OCI-LY7 (cell line): ENCODE measurements at regions not wholly inside any gene's neighbourhood (a gene's known extent, or its start where the extent isn't known, plus 50 kb on each side); places are given as distances from the start of the nearest gene placed in this dataset.

Experiments
- BruUV-seq: library from RNA; stranded (reverse); fragments of 400-500 nt; replicated peaks from 2 replicates; lab custom pipeline; 2021; lab: Mats Ljungman, UMichigan
- CTCF ChIA-PET: fragments of 300-600 bp; sonication (Branson Sonifier 250); formaldehyde crosslinking; loops from one replicate; lab custom pipeline; 2022; ENCODE audit warnings: antibody characterized with exemption; ENCODE audit not compliant: unreplicated experiment; lab: Charles Lee
- POLR2A ChIA-PET: fragments of 300-600 bp; sonication (Branson Sonifier 250); formaldehyde crosslinking; loops from one replicate; lab custom pipeline; 2022; ENCODE audit warnings: antibody characterized with exemption; lab: Charles Lee
- DNase-seq: peaks from one replicate; pipeline ENCODE4 v3.0.0-alpha.2; 2015; ENCODE audit warnings: low spot score
- H2AFZ ChIP-seq: fragments of 200-600 bp; sonication (generic), shearing (Covaris generic); 2 replicates; pipeline ENCODE4 v1.6.1; 2014; ENCODE audit warnings: mild to moderate bottlenecking, antibody characterized with exemption, low read length, moderate library complexity
- H3K27ac ChIP-seq: fragments of 200-600 bp; sonication (generic); 2 replicates; pipeline ENCODE4 v1.5.1; 2014; ENCODE audit warnings: mixed run types, low read depth, mild to moderate bottlenecking, moderate library complexity, low read length, inconsistent platforms; ENCODE audit not compliant: poor library complexity, severe bottlenecking
- H3K36me3 ChIP-seq: fragments of 200-600 bp; sonication (generic); 2 replicates; pipeline ENCODE4 v1.6.1; 2014; ENCODE audit warnings: mild to moderate bottlenecking, antibody characterized with exemption, low read length, moderate library complexity, mixed read lengths; ENCODE audit not compliant: insufficient read depth
- H3K4me1 ChIP-seq: fragments of 200-600 bp; sonication (generic); 2 replicates; pipeline ENCODE4 v1.5.1; 2014; ENCODE audit warnings: mild to moderate bottlenecking, low read length; ENCODE audit not compliant: insufficient read depth, poor library complexity, severe bottlenecking
- H3K4me2 ChIP-seq: fragments of 200-600 bp; sonication (generic); 2 replicates; pipeline ENCODE4 v1.6.1; 2014; ENCODE audit warnings: mild to moderate bottlenecking, low read length
- H3K4me3 ChIP-seq: fragments of 200-600 bp; sonication (generic); 2 replicates; pipeline ENCODE4 v1.5.1; 2014; ENCODE audit warnings: mild to moderate bottlenecking, low read depth, low read length; ENCODE audit not compliant: poor library complexity, severe bottlenecking
- H3K79me2 ChIP-seq: fragments of 200-600 bp; sonication (generic); 2 replicates; pipeline ENCODE4 v1.6.1; 2016; ENCODE audit warnings: low read depth, mild to moderate bottlenecking, low read length, moderate library complexity, mixed read lengths; ENCODE audit not compliant: insufficient read depth
- H3K9me2 ChIP-seq: fragments of 200-600 bp; sonication (generic); 2 replicates; pipeline ENCODE4 v1.6.1; 2016; ENCODE audit warnings: mild to moderate bottlenecking, low read length, mixed read lengths; ENCODE audit not compliant: insufficient read depth
- H3K9me3 ChIP-seq: fragments of 200-600 bp; sonication (generic); 2 replicates; pipeline ENCODE4 v1.6.1; 2014; ENCODE audit warnings: mild to moderate bottlenecking, mixed run types, low read length, mixed read lengths
- H4K20me1 ChIP-seq: fragments of 200-600 bp; sonication (generic); 2 replicates; pipeline ENCODE4 v1.6.1; 2014; ENCODE audit warnings: mild to moderate bottlenecking, antibody characterized with exemption, low read length, moderate library complexity, mixed read lengths; ENCODE audit not compliant: insufficient read depth
- CTCF ChIP-seq: fragments of 200-600 bp; sonication (generic); conservative IDR thresholded peaks from 2 replicates; pipeline ENCODE4 v1.5.1; 2014; ENCODE audit warnings: mild to moderate bottlenecking, antibody characterized with exemption, low read length, moderate library complexity, mixed read lengths
- EZH2phosphoT487 ChIP-seq: fragments of 200-600 bp; sonication (generic); IDR thresholded peaks from 2 replicates; pipeline ENCODE4 v1.6.1; 2018; ENCODE audit warnings: low read depth, borderline replicate concordance, mild to moderate bottlenecking, mixed run types, antibody characterized with exemption, low read length, moderate library complexity, mixed read lengths
- intact Hi-C: fragments of 100-400 bp; cut with micrococcal nuclease; formaldehyde crosslinking; loops from one replicate; pipeline ENCODE4 v1.10.0; 2022; ENCODE audit not compliant: unreplicated experiment

GRCh38 chr9:126061575-126061974 lies 265.1 kb upstream of the MVB12B start:
- Histone ChIP-seq H3K4me2 (no peak overlapping the region), H3K79me2 (no peaks in the 10 kb centered on the region), H3K36me3 (no peaks in the 10 kb centered on the region), H3K9me2 (no peaks in the 10 kb centered on the region), H2AFZ (no peak overlapping the region), H3K4me1 (no peaks in the 10 kb centered on the region), H3K27ac (no peak overlapping the region), H3K4me3 (no peak overlapping the region), H4K20me1 (no peaks in the 10 kb centered on the region), H3K9me3 (no peaks in the 10 kb centered on the region)
- intact Hi-C loops: no loop called here
- ChIA-PET CTCF (no interaction called here), POLR2A (no interaction called here)
- TF ChIP-seq CTCF (no peak), EZH2phosphoT487 (no peak)
- no TSS peak for BruUV-seq
- no peak for DNase-seq

GRCh38 chr9:126062158-126062886 lies 264.3 kb upstream of the MVB12B start:
- no peaks in the 10 kb centered on the region for H3K36me3 ChIP-seq
- no peak for TF ChIP-seq EZH2phosphoT487
- intact Hi-C loops: no loop called here
- H2AFZ ChIP-seq: no peak overlapping the region
- no peaks in the 10 kb centered on the region for H3K4me1 ChIP-seq
- H3K79me2 ChIP-seq: no peaks in the 10 kb centered on the region
- no peak overlapping the region for H3K4me3 ChIP-seq
- H3K9me2 ChIP-seq: no peaks in the 10 kb centered on the region
- DNase-seq: no peak
- no peaks in the 10 kb centered on the region for H3K9me3 ChIP-seq
- no peak overlapping the region for H3K27ac ChIP-seq
- ChIA-PET CTCF (no interaction called here), POLR2A (no interaction called here)
- H4K20me1 ChIP-seq: no peaks in the 10 kb centered on the region
- H3K4me2 ChIP-seq: no peak overlapping the region
- BruUV-seq: no TSS peak

- no peaks in the 10 kb centered on the region for H3K9me3 ChIP-seq
- no peaks in the 10 kb centered on the region for H3K9me2 ChIP-seq
- no peak overlapping the region for H3K4me2 ChIP-seq
- H3K4me1 ChIP-seq: no peaks in the 10 kb centered on the region
- CTCF ChIA-PET: no interaction called here
- TF ChIP-seq CTCF: no peak
- no peak for DNase-seq
- POLR2A ChIA-PET: interaction anchor here (0.5 kb wide), 1 partner anchor 534 kb away, joined by 3 read pairs; no protein-coding TSS in a partner anchor
- H3K27ac ChIP-seq: no peak overlapping the region
- no peaks in the 10 kb centered on the region for H3K79me2 ChIP-seq
- intact Hi-C loops: no loop called here
- H2AFZ ChIP-seq: no peak overlapping the region
- no peak overlapping the region for H3K4me3 ChIP-seq
- no TSS peak for BruUV-seq
- no peaks in the 10 kb centered on the region for H3K36me3 ChIP-seq
- H4K20me1 ChIP-seq: no peaks in the 10 kb centered on the region
These were observed 263.3 kb upstream of the MVB12B start for GRCh38 chr9:126063326-126063725.
